T-helper 1 cell treated with Interleukin-12 subunit alpha and Interleukin-12 subunit beta and Interleukin-4 antibody, amounts not matched to agents 30 μg/mL and 1 μg/mL, for 36 hours (primary cell): ENCODE measurements at regions not wholly inside any gene's neighbourhood (a gene's known extent, or its start where the extent isn't known, plus 50 kb on each side); places are given as distances from the start of the nearest gene placed in this dataset.
"Not testable (repeated sequence)": the region's sequence is repeated elsewhere in the genome, so short reads cannot be mapped to it uniquely, and the experiment has no call there.

Experiments used
- H3K27ac Mint-ChIP-seq: one replicate; pipeline ENCODE4 v1.8.0; 2021; ENCODE audit warnings: mild to moderate bottlenecking, mixed read lengths
- H3K27me3 Mint-ChIP-seq: one replicate; pipeline ENCODE4 v1.8.0; 2021; ENCODE audit warnings: low read depth, mixed read lengths
- H3K36me3 Mint-ChIP-seq: one replicate; pipeline ENCODE4 v1.8.0; 2021; ENCODE audit warnings: low read depth, mixed read lengths
- H3K4me1 Mint-ChIP-seq: one replicate; pipeline ENCODE4 v1.8.0; 2021; ENCODE audit warnings: low read depth, mixed read lengths
- H3K4me3 Mint-ChIP-seq: one replicate; pipeline ENCODE4 v1.8.0; 2021; ENCODE audit warnings: mild to moderate bottlenecking, moderate library complexity, mixed read lengths
- H3K9me3 Mint-ChIP-seq: one replicate; pipeline ENCODE4 v1.8.0; 2021; ENCODE audit warnings: mixed read lengths

DNA sequence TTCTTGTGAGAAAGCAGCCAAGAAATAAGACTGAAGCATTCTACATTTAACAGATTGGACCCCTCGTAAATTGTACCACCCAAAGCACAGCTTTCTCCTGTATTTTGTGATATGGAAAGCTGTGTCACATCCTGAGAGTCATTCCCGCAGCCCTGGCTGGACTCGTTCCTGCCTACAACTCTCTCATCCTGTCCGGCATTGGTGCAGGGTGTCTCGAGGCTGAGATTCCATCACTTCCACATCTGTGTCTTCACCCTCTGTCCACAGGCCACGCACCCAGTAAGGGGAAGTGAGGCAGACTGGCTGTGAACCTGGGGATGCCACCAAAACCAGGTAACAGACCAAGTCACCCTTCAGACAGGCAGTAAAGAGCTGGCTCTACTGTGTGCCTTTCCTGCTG, 146.2 kb upstream of the KLF6 start:
- no peaks in the 10 kb centered on the region for H3K27me3 Mint-ChIP-seq
- no peak overlapping the region for H3K27ac Mint-ChIP-seq
- peaks cover 11% of the 10 kb centered on the region for H3K36me3 Mint-ChIP-seq
- H3K9me3 Mint-ChIP-seq, result peaks cover 4% of the 10 kb centered on the region
- no peak overlapping the region for H3K4me3 Mint-ChIP-seq
- peaks cover 52% of the 10 kb centered on the region for H3K4me1 Mint-ChIP-seq

- Mint-ChIP-seq H3K27me3 (no peaks in the 10 kb centered on the region), H3K9me3 (peaks cover 5% of the 10 kb centered on the region), H3K4me3 (no peak overlapping the region), H3K4me1 (peaks cover 34% of the 10 kb centered on the region), H3K36me3 (peaks cover 4% of the 10 kb centered on the region), H3K27ac (no peak overlapping the region)
Observed at GRCh38 chr10:3928569-3928968, 143.6 kb upstream of the KLF6 start.

DNA sequence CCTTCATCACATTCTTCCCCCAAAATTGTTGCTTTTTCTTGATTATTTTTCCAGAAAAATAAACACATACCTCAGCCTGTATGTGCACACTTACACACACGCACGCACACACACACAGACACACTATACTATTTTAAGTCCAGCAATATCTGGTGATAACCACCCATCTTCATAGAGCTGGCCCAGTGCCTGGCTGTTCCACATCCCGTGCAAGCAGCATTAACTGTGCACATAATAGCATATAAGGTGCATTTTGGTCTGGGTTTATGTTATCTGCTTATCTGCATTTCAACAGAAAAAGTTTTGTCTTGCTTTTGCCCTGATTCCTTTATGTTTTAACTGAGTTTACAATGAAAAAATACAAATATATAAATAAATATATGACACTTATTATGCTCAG, 143.1 kb upstream of the KLF6 start:
- Mint-ChIP-seq H3K4me1 (peaks cover 30% of the 10 kb centered on the region), H3K27me3 (no peaks in the 10 kb centered on the region), H3K27ac (no peak overlapping the region), H3K4me3 (no peak overlapping the region), H3K36me3 (peaks cover 2% of the 10 kb centered on the region), H3K9me3 (peaks cover 5% of the 10 kb centered on the region)

- Mint-ChIP-seq H3K9me3 (peaks cover 5% of the 10 kb centered on the region), H3K27ac (peak overlapping the region; percentile 2), H3K27me3 (no peaks in the 10 kb centered on the region), H3K4me1 (peaks cover 20% of the 10 kb centered on the region), H3K4me3 (no peak overlapping the region), H3K36me3 (peaks cover 2% of the 10 kb centered on the region)
Observed at GRCh38 chr10:3926675-3927525, 141.9 kb upstream of the KLF6 start.

GRCh38 chr10:3926258-3926657, 141.2 kb upstream of the KLF6 start:
- peaks cover 5% of the 10 kb centered on the region for H3K9me3 Mint-ChIP-seq
- peaks cover 15% of the 10 kb centered on the region for H3K4me1 Mint-ChIP-seq
- H3K27ac Mint-ChIP-seq, result no peak overlapping the region
- peaks cover 2% of the 10 kb centered on the region for H3K36me3 Mint-ChIP-seq
- no peaks in the 10 kb centered on the region for H3K27me3 Mint-ChIP-seq
- H3K4me3 Mint-ChIP-seq, result no peak overlapping the region

DNA sequence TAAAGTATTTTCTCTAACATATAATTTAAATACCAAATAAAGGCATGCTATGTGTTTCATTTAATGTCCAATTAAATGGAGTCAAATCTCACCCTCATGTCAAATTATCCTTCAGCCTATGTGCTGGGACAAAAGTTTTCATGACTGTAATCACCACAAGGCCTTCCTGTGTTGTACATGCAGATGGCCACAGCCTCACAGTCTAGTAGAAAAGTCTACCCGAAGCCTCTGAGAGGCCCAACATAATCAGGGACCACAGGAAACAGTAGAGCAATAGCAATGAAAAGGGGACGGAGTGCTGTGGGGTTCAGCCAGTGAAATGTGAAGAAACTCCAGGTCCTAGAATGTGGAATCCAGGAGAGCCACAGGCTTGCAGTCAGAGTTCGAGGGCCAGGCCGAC, 140.2 kb upstream of the KLF6 start:
- peaks cover 2% of the 10 kb centered on the region for H3K36me3 Mint-ChIP-seq
- no peak overlapping the region for H3K4me3 Mint-ChIP-seq
- H3K9me3 Mint-ChIP-seq, result peaks cover 5% of the 10 kb centered on the region
- peak overlapping the region; percentile 26 for H3K27ac Mint-ChIP-seq
- H3K4me1 Mint-ChIP-seq, result peaks cover 13% of the 10 kb centered on the region
- no peaks in the 10 kb centered on the region for H3K27me3 Mint-ChIP-seq

GRCh38 chr10:3924344-3924743, 139.3 kb upstream of the KLF6 start:
- no peak overlapping the region for H3K27ac Mint-ChIP-seq
- no peaks in the 10 kb centered on the region for H3K27me3 Mint-ChIP-seq
- peaks cover 13% of the 10 kb centered on the region for H3K4me1 Mint-ChIP-seq
- H3K9me3 Mint-ChIP-seq, result peaks cover 5% of the 10 kb centered on the region
- H3K4me3 Mint-ChIP-seq, result no peak overlapping the region
- peaks cover 2% of the 10 kb centered on the region for H3K36me3 Mint-ChIP-seq

DNA sequence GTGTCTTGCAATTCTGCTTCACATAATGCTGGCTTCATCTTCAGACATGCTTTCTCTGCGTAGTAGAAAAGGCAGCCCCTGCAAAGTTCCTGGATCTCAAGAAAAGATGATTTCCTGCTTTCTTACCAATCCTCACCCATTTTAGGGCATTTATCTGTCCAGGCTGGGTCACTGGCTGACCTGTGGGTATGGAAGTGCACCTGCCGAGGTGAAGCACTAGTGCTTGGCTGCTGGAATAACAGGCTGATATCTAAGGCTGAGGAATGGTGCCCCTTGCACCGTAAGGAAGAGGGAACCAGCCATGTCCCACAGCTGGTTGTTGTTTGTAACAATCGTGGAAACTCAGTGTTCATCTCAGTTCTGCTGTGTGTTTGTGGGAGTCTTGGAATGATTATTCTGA, 138.0 kb upstream of the KLF6 start:
- peaks cover 10% of the 10 kb centered on the region for H3K4me1 Mint-ChIP-seq
- no peak overlapping the region for H3K4me3 Mint-ChIP-seq
- H3K36me3 Mint-ChIP-seq, result no peaks in the 10 kb centered on the region
- no peak overlapping the region for H3K27ac Mint-ChIP-seq
- peaks cover 17% of the 10 kb centered on the region for H3K9me3 Mint-ChIP-seq
- H3K27me3 Mint-ChIP-seq, result no peaks in the 10 kb centered on the region

DNA sequence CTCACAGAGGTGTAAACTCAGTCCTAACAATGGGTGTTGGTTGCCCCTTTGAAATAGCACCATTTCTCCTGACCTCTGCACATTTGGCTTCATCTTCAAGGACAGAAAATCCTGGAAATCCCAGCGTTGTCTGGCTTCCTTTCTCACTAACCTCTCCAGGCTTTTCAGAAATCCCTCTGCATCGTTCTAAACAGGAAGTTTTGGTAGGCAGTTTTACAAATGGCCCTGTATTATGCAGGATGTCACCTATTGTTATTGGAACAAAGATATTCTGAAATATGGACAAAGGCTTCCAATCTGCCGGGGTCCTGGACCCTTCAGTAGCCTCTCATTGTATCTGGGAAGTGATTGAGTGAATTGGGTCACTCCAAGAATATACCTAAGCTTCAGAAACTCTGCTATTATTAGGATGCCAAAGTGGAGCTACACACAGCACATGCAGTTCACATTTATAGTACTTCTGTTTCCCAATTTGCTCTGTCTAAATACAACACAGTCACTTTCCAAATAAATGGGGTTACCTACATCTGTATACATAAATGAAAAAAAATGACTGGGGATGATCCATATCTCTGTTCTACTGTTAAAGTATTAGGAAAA, 134.8 kb upstream of the KLF6 start:
- Mint-ChIP-seq H3K36me3 (peaks cover 2% of the 10 kb centered on the region), H3K4me1 (peaks cover 3% of the 10 kb centered on the region), H3K4me3 (no peak overlapping the region), H3K27ac (no peak overlapping the region), H3K9me3 (peaks cover 18% of the 10 kb centered on the region), H3K27me3 (no peaks in the 10 kb centered on the region)

- H3K4me1 Mint-ChIP-seq, H3K27ac Mint-ChIP-seq, H3K4me3 Mint-ChIP-seq, H3K27me3 Mint-ChIP-seq, H3K36me3 Mint-ChIP-seq: not testable (repeated sequence)
- peaks cover 13% of the 10 kb centered on the region for H3K9me3 Mint-ChIP-seq
Observed at GRCh38 chr10:3917392-3917791, 132.4 kb upstream of the KLF6 start.

- Mint-ChIP-seq H3K9me3 (peaks cover 13% of the 10 kb centered on the region), H3K27ac (no peak overlapping the region), H3K4me3 (no peak overlapping the region), H3K36me3 (peaks cover 2% of the 10 kb centered on the region), H3K4me1 (peaks cover 3% of the 10 kb centered on the region), H3K27me3 (no peaks in the 10 kb centered on the region)
Observed at GRCh38 chr10:3914733-3915132, 129.7 kb upstream of the KLF6 start.

- Mint-ChIP-seq H3K4me1 (no peaks in the 10 kb centered on the region), H3K9me3 (no peaks in the 10 kb centered on the region), H3K36me3 (peaks cover 2% of the 10 kb centered on the region), H3K27me3 (no peaks in the 10 kb centered on the region), H3K27ac (no peak overlapping the region), H3K4me3 (no peak overlapping the region)
Observed at GRCh38 chr10:3911713-3912442, 126.9 kb upstream of the KLF6 start.

DNA sequence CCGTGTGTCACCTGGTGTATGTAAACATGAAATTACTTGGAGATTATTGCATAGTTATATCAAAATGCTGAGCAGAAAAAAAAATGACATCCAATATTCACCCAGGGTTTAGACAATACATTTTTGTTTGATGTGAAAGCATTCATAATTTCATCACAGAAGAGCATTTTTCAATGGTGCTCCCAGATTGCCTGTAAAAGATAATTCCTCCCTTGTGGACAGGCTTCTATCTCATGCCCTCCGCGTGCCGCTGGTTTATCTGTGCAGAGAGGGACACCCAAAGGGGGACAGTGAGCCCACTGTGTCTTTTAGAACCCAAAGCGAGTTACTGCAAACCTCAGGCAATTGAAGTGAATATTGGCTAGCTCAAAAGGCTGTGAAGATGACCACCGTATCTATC, 126.2 kb upstream of the KLF6 start:
- Mint-ChIP-seq H3K27ac (no peak overlapping the region), H3K4me1 (no peaks in the 10 kb centered on the region)

GRCh38 chr10:3909339-3909738, 124.3 kb upstream of the KLF6 start:
- no peak overlapping the region for H3K27ac Mint-ChIP-seq
- H3K27me3 Mint-ChIP-seq, result no peaks in the 10 kb centered on the region
- H3K4me3 Mint-ChIP-seq, result no peak overlapping the region
- no peaks in the 10 kb centered on the region for H3K9me3 Mint-ChIP-seq
- H3K4me1 Mint-ChIP-seq, result no peaks in the 10 kb centered on the region
- H3K36me3 Mint-ChIP-seq, result no peaks in the 10 kb centered on the region

More for the DNA sequence above, 126.2 kb upstream of the KLF6 start:
- Mint-ChIP-seq H3K4me3 (no peak overlapping the region), H3K36me3 (peaks cover 2% of the 10 kb centered on the region), H3K27me3 (no peaks in the 10 kb centered on the region), H3K9me3 (no peaks in the 10 kb centered on the region)

GRCh38 chr10:3908183-3908582, 123.2 kb upstream of the KLF6 start:
- Mint-ChIP-seq H3K27me3 (no peaks in the 10 kb centered on the region), H3K9me3 (no peaks in the 10 kb centered on the region), H3K4me3 (no peak overlapping the region), H3K27ac (no peak overlapping the region), H3K4me1 (peaks cover 3% of the 10 kb centered on the region), H3K36me3 (no peaks in the 10 kb centered on the region)
